Urothelium cell line (cell line): ENCODE measurements at regions not wholly inside any gene's neighbourhood (a gene's known extent, or its start where the extent isn't known, plus 50 kb on each side); places are given as distances from the start of the nearest gene placed in this dataset.

ENCODE experiments used
- DNase-seq: peaks from one replicate; pipeline ENCODE4 v3.0.0; 2011; ENCODE audit warnings: low spot score, mixed read lengths
- FAIRE-seq: peaks from 2 replicates; lab custom pipeline; 2011; peaks lifted over from hg19 to GRCh38; lab: Jason Lieb, UNC

DNA sequence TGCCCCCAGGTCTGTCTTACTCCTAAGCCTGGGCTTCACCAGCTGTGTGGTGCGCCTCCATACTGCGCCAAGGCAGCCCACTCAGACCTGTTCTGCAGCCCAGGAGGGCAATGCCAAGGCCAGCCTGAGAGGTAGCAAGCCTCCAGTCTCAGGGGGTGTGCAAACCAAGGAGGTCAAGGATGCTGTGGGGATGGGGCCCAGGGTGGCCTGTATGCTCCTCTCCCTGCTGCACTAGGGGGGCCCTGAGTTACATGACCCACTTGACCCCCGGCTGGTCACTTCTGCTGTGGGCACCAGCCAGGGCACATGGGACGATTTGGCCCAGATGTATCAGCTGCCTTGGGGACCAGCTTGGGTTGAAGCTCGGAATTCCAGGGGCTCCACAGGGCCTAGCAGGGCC is 70.0 kb upstream of the SLC6A6 start:
- DNase-seq (no peak), FAIRE-seq (no peak)

DNA sequence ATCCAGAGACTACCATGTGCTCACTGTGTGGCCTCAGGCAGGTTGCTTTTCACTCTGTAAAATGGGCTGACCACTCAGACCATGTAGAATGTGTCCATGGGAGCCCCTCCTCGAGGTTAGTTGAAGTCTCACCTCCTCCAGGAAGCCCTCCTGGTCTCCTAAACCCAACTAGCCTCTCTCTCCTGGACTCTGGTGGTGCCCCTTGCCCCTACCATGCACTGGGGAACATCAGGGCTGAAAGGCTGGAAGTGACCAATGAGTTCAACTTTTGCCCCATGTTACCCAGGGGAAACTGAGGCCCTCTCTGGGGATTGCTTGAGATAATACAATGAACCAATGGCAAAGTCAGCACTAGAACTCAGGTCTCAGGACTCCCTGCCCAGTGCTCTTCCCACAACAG is 69.2 kb upstream of the SLC6A6 start:
- DNase-seq (no peak), FAIRE-seq (no peak)

DNA sequence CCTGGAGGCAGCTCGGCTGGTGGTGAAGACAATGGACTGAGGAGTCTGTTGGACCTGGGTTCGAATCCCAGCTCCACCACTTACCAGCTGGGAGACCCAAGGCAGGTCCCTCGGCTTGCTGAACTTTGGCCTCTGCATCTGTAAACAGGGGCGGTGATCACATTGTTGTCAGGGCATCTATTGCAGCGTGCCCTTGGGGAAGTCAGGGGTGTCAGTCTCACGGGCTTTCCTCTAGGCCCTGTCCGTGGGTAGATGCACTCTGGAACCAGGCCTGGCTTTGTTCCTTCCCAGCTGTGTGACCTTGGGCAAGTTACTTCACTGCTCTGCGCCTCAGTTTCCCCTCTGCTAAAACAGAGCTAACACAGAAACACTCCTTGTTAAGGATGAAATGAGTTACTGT is 68.8 kb upstream of the SLC6A6 start:
- FAIRE-seq (no peak), DNase-seq (no peak)

DNA sequence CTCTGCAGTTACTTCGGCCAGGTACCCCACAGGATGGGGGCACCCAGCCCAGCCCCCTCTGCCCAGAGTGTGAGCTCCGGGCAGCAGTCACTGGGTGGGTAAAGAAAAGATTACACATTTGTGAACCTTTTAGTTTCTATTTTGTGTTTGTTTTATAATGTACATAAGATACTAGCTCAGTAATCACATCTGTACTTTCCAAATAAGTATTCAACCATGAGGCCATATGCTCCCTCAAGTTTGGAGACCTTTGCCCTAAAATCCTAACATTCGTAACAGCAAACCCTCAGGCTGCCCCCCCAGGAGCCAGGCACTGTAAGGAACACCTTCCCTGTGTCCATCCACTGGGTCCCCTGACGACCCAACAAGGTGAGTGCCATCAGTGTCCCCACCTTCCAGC is 68.3 kb upstream of the SLC6A6 start:
- FAIRE-seq (no peak), DNase-seq (no peak)

DNA sequence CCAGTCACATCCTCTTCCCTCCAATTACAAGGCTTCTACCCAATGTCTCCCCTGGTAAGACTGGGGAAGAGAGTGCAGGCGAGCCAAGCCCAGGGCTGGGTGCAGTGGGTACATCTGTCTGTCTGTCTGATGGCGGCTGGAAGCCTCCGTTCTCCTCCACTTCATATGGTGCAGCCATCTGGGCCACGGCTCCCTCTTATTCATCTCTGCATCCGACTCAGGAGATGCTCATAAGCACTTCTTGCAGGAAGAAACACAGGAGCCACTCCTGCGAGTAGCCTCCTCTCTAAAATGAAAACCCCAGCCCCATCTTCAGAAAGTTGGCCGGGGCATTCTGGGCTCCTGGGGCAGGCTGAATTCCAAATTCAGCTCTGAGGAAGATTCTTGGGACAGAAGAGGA is 67.5 kb upstream of the SLC6A6 start:
- no peak for DNase-seq
- no peak for FAIRE-seq

DNA sequence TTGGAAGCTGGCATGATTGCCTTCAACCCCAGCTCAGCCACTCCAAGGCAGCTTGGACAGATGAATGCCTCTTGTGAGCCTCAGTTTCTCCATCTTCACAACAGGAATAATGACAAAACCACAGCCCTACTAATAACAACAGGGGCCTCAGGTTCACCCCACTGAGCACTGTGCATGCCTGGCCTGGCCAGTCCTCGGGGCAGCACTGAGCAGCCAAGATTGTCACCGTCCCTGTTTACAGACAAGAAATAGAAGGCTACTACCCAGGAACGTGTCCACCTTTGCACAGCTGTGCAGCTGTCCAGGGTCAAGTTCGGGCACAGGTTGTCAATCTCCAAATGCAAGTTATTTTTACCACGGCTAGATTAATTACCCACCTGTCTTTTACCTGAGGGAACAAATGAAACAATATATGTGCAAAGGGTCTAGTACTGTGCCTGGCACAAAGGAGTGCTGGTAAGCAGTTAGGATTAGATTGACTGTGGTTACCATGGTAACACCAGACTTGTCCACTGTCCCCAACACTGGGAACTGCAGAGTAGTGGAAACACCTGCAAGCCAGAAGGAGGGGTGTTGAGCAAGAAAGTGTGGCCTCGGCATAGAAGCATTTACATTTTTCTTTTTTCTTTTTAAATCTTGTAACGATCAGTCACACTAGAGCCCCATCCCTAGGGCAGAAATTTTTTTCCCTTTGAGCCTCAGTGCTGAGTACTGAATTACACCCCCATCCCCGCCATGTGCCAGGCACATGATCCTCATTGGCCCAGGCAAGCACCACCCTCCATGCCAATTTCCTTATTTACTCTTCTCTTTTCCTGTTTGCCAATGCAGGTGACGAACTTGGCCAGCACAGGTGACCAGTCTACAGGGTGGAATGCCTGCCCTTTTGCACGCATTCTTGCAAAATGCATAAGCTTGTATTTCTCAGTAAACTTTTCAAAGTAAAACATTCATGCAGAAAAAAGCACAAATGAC is 66.3 kb upstream of the SLC6A6 start:
- FAIRE-seq, result no peak
- no peak for DNase-seq

DNA sequence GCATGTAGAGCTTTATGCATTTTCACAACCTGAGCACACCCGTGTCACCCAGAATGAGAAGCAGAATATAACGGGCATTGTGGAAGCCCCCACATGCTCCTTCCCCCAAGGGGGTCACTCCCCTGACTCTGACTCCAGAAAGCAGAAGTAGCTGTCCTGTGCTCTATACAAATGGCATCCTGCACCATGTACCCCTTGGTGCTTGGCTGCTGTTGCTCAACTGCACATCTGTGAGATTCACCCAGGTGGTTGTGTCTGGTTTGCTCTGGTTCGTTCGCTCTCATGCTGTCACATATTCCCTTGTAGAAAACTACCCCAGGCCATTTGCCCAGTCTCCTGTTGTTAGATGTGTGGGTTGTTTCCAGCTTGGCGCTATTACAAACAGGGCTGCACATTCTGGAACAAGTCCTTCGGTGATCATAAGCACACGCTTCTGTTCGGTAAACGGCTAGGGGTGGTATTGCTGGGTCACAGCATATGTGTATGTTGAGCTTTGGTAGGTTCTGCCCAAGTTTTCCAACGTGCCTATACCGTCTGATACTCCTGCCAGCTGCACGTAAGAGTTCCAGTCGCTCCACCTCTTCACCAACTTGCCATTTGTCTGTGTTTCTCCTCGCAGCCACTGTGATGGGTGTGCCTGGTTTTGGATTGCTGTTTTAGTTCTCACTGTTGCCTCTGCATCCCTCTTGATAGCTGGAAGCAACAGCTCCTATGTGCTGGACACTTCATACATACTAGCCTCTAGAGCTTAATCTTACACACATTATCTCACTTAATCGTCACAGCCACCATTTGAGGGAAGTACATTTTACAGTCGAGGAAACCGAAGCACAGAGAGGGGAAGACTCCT is 65.4 kb upstream of the SLC6A6 start:
- FAIRE-seq (no peak), DNase-seq (no peak)

DNA sequence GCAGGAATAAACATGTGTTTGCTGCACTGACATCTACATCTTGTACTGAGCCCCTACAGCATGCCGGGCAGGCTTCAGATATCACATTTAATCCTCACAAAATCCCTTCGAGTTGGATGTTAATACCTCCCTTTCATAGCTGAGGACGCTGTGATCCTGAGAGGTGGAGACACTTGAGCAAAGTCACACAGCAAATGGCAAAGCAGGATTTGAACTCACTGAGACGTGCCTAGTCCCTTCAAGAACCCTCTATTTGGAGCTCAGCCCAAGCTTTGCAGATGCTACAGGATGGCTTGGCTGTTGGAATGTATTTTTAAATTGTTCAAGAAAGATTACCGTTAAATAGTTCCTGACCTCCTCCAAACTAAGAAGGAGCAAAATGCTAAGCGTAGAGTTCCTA is 64.6 kb upstream of the SLC6A6 start:
- FAIRE-seq (no peak), DNase-seq (no peak)

DNA sequence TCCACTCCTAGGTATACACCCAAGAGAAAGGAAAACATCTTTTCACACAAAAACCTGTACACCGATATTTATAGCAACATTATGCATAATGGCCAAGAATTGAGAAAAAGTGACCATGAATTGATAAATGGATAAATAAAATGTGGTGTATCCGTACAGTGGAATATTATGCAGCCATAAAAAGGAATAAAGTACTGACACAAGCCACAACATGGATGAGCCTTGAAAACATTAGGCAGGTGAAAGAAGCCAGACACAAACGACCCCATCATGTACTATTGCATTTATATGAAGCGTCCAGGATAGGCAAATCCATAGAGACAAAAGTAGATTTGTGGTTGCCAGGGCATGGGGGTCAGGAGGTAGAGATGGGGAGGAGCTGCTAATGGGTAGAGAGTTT is 64.2 kb upstream of the SLC6A6 start:
- DNase-seq, result no peak
- no peak for FAIRE-seq

DNA sequence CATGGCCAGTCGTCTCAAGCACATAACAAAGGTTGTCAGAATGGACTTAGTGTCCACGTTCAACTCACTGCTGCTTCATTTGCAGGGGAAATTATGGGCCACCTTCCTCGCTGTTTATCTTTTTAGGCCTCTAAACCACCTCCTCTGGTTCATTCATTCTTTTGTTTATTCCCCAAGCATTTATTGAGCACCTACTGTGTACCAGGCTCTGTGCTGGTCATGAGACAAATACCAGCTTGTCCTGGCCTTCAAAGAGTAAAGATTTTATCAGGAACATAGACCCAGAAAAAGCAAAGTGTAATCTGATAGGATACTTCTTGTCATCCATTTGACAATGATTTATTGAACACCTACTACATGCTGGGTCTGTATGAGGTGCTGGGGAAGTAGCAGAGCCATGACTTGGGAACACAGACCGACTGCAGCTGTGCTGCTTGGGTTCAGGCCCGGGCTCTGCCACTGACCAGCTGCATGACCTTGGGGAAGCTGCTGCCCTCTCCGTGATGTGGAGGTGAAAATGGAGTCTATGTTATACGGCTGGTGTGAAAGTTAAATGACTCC is 63.4 kb upstream of the SLC6A6 start:
- no peak for FAIRE-seq
- DNase-seq, result no peak

DNA sequence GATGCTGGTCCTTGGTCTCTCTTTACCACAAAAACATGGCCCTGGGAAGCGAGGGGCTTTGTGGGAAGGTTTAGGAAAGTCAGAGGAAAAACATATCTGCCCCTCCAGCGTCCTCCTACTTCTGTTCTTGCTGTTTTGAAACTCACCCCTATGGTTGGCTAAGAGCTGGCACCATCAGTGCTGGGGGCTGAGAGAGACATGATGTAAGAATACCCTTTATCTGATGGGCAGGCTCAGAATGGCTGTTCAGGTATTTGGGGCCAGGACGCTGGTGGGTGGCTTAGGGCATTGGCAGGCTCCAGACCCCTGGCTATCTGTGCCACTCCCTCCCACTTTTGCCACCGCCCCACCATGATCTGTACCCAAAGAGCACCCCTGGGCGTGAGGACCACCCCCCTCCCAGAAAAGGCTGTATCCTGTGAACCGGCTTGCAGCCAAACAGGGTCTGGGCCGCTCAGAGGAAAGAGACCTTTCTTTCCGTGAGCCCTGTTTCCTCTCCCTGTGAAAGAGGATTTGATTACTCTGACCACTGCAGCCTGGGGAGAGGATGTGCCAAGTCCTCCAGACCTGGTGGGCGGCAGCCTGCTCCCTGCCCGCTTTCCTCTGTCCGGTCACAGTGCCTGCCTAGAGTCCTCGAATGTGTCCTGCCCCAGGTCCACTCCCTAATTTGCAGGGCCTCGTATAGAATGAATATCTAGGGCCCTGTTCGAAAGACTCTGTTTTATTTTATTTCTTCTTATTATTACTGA is 61.3 kb upstream of the SLC6A6 start:
- DNase-seq, result no peak
- FAIRE-seq, result no peak

DNA sequence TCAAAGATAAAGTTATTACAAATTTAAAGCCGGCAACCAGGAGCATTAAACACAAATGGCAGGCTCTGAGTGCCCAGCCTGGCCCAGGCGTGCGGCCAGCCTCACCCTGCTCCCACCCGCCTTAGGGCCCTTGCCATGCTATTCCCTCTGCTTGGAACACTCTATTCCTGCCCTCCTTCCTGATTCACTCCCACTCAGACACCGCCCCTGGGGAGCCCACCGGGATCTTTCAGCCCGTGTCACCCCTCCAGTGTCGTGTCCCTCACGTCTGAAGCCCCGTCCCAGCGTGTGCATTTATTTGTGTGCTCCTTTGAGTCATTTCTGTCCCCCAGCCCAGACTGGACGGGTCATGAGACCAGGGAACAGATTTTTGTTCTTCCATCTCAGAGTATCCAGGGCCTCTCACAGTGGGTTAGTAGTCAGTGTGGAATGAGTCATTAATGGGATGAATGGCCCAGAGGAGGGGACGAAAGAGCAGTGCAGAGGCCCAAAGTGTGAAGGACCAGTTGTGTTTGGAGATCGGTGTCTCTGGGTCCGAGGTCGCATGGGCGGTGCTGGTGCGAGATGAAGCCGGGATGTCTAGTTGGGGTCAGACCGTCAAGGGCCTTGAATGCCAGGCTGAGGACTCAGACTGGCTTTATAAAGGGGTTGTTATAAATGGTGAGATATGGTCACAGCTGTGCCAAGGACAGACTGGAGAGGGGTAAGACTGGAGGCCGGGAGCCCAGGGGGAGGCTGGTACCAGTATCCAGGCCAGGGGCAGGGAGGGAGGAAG is 58.9 kb upstream of the SLC6A6 start:
- DNase-seq (no peak), FAIRE-seq (no peak)

DNA sequence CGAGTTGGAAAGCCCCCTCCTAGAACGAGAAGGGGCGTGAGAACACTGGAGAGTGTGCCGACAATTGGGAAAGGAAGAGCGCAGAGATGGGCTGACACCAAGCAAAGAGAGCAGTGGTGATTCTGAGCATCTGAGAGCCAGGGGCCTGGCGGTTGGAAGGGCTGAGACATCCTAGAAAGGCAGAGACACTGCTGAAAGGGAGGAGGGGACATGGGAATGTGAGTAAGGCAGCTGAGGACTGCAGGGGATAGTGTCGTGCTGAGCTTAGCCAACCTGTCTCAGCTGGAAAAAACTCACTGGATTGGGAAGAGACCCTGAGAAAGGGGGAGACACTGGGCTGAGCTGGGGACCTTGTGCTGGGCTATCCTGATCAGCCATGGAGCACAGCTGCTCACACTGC is 58.1 kb upstream of the SLC6A6 start:
- DNase-seq (no peak), FAIRE-seq (no peak)

DNA sequence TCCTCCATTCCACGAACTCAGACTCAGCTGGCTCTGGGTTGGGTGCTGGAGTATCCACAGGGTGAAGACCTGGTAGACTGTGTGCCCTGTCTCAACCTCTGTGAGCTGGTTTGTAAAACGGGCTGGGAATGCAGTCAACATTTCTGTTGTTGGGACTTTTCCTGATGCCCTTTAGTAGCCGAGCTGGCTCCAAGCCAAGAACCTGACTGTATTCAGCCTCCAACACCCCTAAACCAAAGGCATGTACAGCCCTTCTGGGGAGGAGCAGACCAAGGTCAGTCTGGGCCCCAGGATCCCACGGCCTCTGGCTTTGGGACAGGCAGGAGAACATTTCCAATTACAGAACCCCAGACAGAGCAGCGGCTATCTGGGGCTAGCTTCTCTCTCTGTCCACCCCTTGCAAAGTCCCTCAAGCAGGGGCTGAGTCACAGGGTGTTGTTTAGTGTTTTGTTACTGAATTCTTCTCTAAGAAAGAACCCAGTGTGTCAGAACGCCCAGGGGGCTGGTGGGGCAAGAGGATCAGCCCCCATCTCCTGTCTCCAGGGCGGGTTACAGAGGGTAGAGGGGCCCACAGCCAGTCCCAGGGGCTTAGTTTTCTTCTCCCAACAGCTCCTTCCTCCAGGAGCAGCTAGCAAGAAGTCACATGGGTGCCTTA is 56.8 kb upstream of the SLC6A6 start:
- no peak for FAIRE-seq
- DNase-seq, result no peak

DNA sequence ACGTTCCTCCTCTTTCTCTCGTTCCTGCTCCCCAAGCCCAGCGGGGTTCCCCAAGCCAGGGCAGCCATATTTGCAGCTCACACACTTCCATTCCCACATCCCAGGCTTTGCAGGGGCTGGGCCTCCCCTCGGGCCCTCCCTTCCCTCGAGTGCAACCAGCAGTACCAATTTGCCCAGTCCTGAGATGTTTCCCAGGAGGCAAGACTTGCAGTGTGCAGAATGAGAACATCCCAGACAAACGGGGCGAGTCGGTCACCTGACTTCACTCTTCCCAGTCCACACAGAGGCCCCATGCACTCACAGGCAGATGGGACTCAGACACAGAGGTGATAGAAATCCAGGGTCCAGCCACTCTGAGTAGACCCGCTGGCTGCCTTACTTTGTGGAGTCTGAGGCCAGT is 56.2 kb upstream of the SLC6A6 start:
- no peak for FAIRE-seq
- DNase-seq, result no peak

DNA sequence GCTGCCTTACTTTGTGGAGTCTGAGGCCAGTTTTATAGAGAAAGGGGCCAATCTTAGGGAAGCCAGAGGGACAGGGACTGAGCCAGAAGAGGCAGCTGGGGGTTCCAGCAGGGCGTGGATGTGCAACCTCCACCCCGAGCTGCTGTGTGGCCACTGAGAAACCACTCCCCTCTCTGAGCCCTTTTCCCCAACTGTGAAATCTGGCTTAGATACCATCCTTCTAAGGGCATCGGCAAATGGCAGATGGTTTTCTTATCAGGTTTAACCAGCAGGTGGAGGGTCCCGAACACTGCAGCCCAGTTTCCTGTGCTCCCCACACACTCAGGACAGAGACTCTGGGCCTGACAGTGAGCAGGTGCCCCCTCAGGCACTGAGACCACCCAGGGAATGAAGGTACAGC is 55.8 kb upstream of the SLC6A6 start:
- DNase-seq (no peak), FAIRE-seq (no peak)

DNA sequence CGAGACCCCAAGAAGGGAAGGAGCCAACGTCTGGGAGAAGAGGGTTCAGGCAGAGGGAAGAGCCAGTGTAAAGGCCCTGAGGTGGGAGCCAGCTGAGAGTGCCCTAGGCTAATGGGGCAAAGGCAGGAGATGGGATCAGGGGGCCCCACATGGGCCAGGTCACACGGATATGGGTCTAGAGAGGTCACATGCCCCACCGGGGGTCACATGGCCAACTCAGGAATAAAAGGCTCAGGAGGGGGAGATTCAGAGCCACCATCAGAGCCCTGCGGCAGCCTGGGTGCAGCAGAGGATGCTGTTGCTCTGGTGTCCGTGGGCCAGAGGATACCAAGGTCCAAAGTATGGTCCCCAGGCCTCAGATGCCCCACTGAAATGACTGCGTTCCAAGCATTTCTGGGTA is 55.3 kb upstream of the SLC6A6 start:
- DNase-seq, result no peak
- FAIRE-seq, result no peak

DNA sequence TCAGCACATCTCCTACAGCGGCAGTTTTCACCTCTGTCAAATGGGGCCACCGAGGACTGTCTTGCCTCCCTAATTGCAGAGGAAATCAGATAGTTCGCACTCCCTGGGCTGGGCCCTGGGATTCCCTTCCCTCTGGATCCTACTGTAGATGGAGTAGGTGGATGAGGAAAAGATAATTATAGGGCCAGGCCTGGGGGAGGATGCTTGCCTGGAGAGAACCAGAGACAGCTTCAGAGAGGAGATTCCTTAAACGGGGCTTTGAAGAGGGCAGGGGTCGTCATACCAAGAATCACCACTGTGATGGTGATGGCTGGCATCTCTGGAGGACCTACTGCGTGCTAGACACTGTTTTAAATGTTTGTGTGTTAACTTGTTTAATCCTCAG is 50.8 kb upstream of the SLC6A6 start:
- no peak for FAIRE-seq
- no peak for DNase-seq

DNA sequence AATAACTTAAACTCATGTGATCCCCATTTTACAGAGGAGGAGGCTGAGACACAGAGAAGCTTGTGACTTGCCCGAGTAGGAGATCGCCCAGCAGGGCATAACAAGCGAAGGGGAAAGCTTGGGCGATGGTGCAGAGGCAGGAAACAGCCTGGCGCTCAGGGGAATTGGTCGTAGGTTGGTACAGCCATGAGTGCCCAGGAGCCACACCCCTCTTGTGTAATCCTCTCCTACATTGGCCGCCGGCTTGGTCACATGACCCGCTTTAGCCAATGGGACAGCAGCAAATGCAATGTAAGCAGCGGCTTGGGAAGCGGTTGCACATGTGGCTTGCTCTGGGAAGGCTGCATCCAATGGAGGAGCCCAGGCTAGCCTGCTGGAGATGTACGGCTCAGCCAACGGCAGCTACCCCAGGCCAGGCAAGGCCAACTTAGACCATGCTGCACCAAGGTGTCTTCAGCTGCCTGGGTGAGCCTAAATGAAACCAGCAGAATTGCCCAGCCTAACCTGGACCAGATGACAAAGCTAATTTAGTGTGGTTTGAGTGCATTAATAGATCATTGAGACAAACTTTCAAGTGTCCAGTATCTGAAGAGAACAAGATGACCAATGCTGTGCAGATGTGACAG is 50.3 kb upstream of the SLC6A6 start:
- FAIRE-seq (peak; percentile 37), DNase-seq (no peak)
